OCI-LY1 (cell line): ENCODE measurements at regions not wholly inside any gene's neighbourhood (a gene's known extent, or its start where the extent isn't known, plus 50 kb on each side); places are given as distances from the start of the nearest gene placed in this dataset.

Experiments used
- CTCF ChIP-seq: fragments of 200-600 bp; sonication (generic), shearing (Covaris generic); IDR thresholded peaks from 2 replicates; pipeline ENCODE4 v1.5.1; 2017; ENCODE audit warnings: mild to moderate bottlenecking, antibody characterized with exemption, low read length, moderate library complexity, mixed read lengths
- EZH2 ChIP-seq: fragments of 200-600 bp; sonication (generic), shearing (Covaris generic); IDR thresholded peaks from 2 replicates; pipeline ENCODE4 v1.8.0; 2017; ENCODE audit warnings: borderline replicate concordance, mixed run types, mild to moderate bottlenecking, antibody characterized with exemption, low read length, moderate library complexity, mixed read lengths

GRCh38 chr2:12226653-12227052 lies 480.2 kb downstream of the LPIN1 start:
- TF ChIP-seq CTCF, result no peak
- no peak for TF ChIP-seq EZH2
